GM18873 (cell line): ENCODE measurements at regions not wholly inside any gene's neighbourhood (a gene's known extent, or its start where the extent isn't known, plus 50 kb on each side); places are given as distances from the start of the nearest gene placed in this dataset.

Experiments used
- ATAC-seq: cut with Tn5 transposase; IDR thresholded peaks from one replicate; pipeline ENCODE4 v1.9.1; 2021; ENCODE audit warnings: mild to moderate bottlenecking, moderate library complexity, moderate number of reproducible peaks; ENCODE audit not compliant: unreplicated experiment, low FRiP score

- no peak for ATAC-seq
These were observed 139.2 kb downstream of the LINC00632 start for GRCh38 chrX:140848800-140849199.

DNA sequence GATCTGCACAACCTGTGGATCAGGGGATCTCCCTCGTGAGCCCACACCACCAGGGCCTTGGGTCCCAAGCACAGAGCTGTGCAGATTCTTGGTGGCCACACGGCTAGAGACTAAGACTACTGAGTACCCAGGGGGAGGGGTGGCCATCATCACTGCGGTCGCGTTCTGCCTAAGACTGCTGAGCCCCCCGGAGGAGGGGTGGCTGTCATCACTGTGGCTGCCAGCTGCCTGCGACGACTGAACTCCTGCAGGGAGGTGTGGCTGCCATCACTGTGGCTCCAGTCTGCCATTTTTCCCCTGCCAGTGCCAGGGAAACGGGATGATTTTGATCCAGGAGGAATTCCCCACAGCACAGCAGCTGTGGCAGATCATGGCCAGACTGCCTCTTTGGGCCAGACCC is 141.7 kb upstream of the SPANXB1 start:
- ATAC-seq = no peak

GRCh38 chrX:140866446-140866845 is 135.9 kb upstream of the SPANXB1 start:
- ATAC-seq = no peak

DNA sequence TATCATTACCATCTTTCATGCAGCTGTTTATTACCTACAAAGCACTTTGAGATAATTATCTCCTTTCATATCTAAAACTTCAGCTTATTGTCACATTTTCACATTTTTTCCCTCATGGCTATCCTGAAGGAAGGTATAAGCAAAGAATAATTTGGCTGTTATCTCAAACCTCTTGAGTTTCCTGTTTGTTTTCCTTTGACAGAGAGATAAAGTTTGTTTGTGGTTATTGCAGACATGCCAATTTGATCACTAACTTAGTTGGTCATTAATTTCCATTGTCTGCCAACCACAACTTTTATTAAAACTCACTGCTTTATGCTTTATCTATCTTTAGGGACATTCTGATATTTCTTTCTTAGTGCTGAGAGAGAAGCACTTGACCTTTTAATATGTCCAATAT is 89.8 kb upstream of the SPANXB1 start:
- ATAC-seq = no peak

DNA sequence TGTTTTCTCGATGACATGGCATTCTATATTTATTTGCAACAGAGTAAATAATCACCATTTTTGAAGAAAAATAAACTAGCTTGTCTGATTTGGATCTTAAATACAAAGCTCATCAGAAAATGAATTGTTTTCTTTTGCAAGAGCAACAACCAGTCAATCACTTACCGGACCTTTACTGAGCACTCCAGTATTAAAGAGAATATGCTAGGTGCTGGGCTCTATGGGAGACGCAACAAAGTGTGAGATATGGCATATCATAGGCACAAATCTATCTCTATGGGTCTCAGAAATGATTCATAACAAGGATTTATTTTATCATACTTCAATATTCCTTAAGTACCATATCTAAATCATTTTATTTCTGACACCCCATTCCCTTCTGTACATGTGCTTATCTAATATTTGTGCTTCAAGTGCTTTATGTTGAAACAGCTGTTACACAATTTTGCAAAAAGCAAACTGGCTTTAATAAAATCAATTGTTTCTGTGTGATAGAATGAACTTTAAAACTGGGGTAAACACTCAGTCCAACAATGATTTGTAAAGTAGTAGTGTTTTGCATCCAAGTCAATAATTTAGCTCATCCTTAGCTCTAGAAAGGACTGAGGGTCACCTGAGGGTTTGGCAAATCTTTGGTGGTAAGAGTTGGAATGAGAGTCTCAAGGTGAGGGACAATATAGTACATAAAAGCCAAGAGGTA is 88.4 kb upstream of the SPANXB1 start:
- ATAC-seq = no peak

- no peak for ATAC-seq
These were observed 85.5 kb upstream of the SPANXB1 start for GRCh38 chrX:140916872-140917271.

DNA sequence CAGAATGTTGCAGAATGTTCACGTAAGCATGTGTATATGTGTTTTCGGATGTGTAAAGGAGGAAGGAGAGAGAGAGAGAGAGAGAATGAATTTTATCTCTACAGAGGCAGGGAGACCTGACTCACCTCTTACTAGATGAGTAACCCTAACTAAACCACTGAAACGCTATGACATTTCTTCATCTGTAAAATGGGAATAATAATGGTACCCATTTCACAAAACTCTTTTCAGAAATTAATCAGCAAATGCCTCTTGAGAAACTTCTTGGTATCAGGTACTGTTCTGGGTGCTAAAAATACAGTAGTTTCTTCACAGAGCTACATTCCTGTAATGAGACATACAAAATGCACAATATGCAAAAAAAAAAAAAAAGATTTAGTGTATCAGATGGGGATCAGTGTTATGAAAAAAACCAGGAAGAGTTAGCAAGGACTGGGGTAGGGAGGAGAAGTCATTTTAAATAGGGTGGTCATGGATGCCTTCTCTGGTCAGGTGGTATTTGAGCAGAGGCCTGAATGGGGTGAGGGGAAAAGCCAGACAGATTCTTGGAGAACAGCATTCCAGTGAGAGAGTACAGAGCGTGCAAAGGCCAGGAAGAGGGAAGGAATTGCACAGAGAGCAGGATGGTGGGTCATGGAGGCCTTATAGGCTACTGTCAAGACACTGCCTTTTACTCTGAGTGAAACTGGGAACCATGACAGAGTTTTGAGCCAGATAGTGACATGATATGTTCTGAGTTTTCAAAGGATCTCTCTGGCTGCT is 84.9 kb upstream of the SPANXB1 start:
- ATAC-seq = no peak

- peak; percentile 90 for ATAC-seq
These were observed 83.9 kb upstream of the SPANXB1 start for GRCh38 chrX:140918398-140919038.

DNA sequence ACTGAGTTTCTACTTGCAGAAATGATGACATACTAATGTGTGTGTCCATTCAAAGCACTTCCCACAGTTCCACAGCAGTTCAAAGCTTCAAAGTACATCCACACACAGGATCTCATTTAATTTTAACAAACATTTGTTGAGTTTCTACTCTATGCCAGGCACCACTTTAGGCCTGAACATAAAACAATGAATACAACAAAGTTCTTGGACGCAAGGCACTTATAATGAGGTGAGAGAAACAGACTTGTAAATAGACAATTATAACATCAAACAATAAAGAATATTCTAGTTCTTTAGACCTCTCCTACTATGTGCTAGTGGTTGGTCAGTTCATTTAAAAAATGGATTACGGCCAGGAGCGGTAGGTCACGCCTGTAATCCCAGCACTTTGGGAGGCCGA is 82.0 kb upstream of the SPANXB1 start:
- ATAC-seq = no peak

DNA sequence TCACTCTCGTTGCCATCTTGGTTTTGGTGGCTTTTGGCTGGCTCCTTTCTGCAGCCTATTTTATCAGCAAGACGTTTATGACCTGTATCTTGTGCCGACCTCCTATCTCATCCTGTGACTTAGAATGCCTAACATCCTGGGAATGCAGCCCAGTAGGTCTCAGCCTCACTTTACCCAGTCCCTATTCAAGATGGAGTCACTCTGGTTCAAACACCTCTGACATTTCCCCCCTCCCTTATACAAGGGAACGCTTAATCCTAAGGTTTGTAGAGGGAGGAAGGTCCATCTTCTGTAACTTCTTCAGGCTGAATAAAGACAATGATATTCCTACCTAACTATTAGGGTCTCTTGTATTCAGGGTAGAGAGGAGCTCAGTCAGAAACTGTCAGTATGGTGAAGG is 79.3 kb upstream of the SPANXB1 start:
- no peak for ATAC-seq

DNA sequence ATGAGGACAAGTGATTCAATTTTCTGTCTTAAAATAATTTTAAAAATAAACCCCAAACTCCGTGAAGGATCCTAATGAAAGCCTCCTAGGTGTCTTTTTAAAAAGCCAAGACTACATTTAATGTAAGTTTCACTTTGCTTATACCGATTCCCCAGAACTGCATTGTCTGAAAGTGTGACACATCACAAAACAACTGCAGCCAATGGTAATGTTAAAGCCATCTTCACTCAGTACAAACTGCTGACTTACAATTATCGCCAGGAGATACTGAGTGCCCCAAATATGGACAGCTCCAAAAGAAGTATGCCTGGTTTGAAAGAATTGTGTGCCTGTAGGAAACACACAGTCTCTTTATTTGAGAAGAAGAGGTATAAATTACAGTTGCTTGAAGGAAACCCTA is 73.7 kb upstream of the SPANXB1 start:
- no peak for ATAC-seq

- no peak for ATAC-seq
These were observed 69.4 kb upstream of the SPANXB1 start for GRCh38 chrX:140933016-140933415.

DNA sequence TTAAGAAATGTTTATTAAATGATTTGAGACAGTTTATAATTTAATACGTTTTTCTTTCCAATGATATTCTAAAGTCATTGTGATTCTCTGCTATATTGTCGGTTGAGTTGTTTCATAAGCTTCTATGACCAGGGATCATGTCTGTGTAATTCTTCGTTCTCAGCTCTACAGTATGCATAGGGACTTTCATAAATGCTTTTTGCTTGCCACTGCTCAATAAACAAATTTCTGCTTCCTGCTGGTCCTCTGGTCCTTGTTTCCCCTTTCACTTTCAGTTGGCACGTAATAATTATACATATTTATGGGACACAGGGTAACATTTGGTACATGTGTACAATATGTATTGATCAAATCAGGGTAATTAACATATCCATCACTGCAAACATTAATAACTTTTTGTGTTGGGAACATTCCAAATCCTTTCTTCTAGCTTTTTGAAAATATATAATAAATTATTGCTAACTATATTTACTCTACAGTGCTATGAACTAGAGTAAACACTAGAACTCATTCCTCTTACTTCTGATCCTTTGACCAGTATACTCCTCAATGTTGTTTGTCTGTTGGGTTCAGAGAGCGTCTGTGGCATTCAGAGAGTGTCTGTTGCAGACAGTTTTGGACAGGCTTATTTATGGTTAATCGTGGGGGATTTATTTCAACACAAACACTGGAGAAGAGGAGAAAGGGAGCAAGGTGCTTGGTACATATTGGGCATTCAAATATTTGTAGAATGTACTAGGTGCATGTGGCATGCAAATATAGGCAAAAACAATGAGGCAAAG is 68.3 kb upstream of the SPANXB1 start:
- ATAC-seq = no peak

DNA sequence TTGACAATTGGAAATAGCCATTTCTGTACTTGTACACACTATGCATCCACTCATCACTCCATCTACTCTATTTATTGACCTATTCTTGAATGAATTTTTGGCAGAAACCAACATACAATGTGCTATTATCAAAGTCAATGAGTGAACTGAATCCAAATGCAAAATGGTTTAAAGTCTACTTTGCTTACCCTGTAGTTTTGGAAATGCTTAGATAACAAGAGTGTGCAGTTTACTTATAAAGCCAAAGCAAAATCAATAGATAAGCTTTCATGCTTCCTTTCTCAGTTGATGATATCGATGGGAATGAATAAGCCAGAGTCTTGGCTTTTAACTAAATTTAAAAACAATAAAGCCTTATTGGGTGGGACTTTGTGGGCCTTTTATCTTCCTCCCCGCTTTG is 58.9 kb upstream of the SPANXB1 start:
- no peak for ATAC-seq

GRCh38 chrX:140944710-140945109 is 57.7 kb upstream of the SPANXB1 start:
- no peak for ATAC-seq

DNA sequence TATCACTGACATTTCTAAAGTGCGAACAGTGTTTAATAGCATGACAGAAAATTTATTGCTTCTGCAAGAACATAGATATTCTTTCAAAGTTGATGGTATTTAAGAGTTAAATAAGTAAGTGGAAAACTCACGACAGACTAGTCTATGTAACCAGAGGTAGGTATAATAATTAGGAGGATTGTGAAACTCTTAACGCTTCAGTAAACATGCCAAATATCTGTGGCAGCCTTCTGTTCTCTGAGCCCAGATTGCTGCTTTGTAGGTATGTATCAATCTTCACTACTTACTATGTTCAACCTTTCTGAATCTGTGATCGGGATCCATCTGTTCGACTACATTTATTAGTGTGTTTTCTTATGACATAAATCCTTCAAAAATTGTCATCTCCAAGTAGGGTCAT is 53.6 kb upstream of the SPANXB1 start:
- no peak for ATAC-seq

DNA sequence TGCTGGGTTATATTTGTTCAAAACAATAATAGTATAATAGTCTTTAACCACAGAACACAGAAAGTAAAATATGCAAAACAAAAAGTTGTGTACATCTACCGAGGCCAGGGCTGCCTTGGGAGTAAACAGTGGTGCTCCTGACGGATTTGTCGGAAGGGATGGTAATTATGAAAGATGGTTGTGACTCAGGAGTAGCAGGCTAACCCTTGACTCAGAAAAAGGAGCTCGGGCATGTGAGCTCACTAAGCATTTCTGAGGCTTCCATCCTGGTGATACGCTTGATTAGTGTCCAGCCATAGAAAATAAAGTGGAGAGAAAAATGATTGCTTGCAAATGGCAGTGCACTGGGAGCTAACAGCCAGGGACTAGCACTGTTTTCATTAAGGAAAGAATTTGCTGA is 53.2 kb upstream of the SPANXB1 start:
- ATAC-seq = no peak
